ENCODE measurements at regions not wholly inside any gene's neighbourhood (a gene's known extent, or its start where the extent isn't known, plus 50 kb on each side); places are given as distances from the start of the nearest gene placed in this dataset.
"Not testable (repeated sequence)": the region's sequence is repeated elsewhere in the genome, so short reads cannot be mapped to it uniquely, and the experiment has no call there.

GRCh38 chr10:109215291-109216075 is 707.8 kb downstream of the XPNPEP1 start:
- no peak for DNase-seq (ENCODE audit: low spot score)
- TF ChIP-seq CTCF (IDR thresholded peaks at IDR 0.05; ENCODE audit: extremely low read depth, missing control alignments) = no peak

- not testable (repeated sequence) for DNase-seq (ENCODE audit: low spot score)
Observed at GRCh38 chr10:109214891-109215290, 708.4 kb downstream of the XPNPEP1 start.

DNA sequence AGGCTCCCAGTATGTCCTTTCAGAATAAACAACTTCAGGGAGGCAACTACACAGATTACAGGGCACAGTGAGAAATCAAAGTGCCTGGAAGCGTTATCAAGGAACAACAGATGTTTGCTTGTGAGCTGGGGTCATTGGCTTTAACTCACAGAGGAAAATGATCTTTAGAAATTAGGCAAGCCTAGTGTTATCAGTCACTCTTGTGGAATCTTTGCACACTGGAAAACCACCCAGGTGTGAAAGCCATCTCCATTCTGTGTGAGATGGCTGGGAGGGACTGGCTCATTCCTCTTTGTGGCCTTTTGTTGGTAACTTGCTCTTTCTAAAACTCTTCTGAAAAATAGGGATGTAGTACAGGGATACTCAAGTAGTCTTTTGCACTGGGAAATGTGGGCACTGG is 716.0 kb downstream of the XPNPEP1 start:
- no peak for DNase-seq (ENCODE audit: low spot score)

DNA sequence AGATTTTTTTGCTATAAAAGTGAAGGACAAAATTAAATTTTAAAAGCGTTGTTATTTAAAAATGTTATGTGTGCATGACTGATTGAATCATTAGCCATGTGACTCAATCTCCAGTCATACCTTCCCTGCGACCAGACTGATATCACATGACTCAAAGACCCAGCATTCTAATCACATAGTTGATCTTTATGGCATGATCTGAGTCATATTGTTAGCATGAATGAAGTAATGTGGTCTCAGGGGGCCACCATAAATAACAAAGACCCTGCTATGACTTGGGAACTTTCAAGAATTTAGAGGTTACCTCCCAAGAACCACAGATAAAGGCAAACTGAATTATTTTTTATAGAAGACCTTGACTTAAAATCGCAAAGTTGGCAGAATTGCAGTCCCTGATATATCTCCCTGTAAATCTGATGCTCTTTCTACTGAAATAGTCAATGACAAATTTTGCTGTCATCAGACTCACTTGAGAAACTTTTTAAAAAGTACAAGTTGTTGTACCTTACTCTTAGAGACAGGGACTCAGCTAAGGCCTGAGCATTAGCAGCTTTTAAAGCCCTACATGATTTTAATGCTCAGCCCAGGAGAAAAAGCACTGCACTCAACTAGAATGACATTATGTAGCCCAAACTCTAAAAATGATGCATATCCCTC is 717.3 kb downstream of the XPNPEP1 start:
- no peak for DNase-seq (ENCODE audit: low spot score)
- TF ChIP-seq CTCF (IDR thresholded peaks at IDR 0.05; ENCODE audit: extremely low read depth, missing control alignments) = no peak

More for the DNA sequence above, 716.0 kb downstream of the XPNPEP1 start:
- TF ChIP-seq CTCF (IDR thresholded peaks at IDR 0.05; ENCODE audit: extremely low read depth, missing control alignments) = no peak

GRCh38 chr10:109203646-109204353 is 719.5 kb downstream of the XPNPEP1 start:
- DNase-seq (ENCODE audit: low spot score) = no peak
- no peak for TF ChIP-seq CTCF (IDR thresholded peaks at IDR 0.05; ENCODE audit: extremely low read depth, missing control alignments)

GRCh38 chr10:109202111-109202510 is 721.2 kb downstream of the XPNPEP1 start:
- TF ChIP-seq CTCF (IDR thresholded peaks at IDR 0.05; ENCODE audit: extremely low read depth, missing control alignments) = no peak
- DNase-seq (ENCODE audit: low spot score) = no peak

DNA sequence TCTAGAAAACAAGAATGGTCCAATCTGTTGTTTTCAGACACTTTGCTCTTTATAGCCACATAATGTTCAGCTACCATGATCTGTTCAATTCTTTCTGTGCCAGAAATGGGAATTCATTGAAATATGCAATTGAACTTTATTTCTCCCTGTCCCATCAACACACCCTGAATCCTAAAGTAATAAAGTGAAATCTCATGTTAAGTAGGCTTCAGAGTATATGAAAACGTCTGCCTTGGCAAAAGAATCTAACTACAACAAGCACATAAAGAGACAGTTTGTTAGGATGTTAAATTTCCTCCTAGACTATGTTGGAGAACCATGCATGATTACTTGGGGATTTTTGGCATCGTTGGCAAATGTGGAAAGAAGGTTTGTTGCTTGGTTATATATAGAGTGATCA is 722.7 kb downstream of the XPNPEP1 start:
- TF ChIP-seq CTCF (IDR thresholded peaks at IDR 0.05; ENCODE audit: extremely low read depth, missing control alignments) = no peak
- DNase-seq (ENCODE audit: low spot score) = no peak

Measured in GM20000 (cell line).